GM18870 (cell line): ENCODE measurements at regions not wholly inside any gene's neighbourhood (a gene's known extent, or its start where the extent isn't known, plus 50 kb on each side); places are given as distances from the start of the nearest gene placed in this dataset.

ENCODE experiments used
- ATAC-seq: cut with Tn5 transposase; IDR thresholded peaks from one replicate; pipeline ENCODE4 v1.9.1; 2021; ENCODE audit warnings: moderate library complexity; ENCODE audit not compliant: unreplicated experiment

GRCh38 chr5:167893271-167893670 lies 398.2 kb upstream of the WWC1 start:
- ATAC-seq = no peak

- no peak for ATAC-seq
Measured at GRCh38 chr5:167894631-167895472, 396.6 kb upstream of the WWC1 start.

- no peak for ATAC-seq
Measured at GRCh38 chr5:167895899-167896659, 395.4 kb upstream of the WWC1 start.

DNA sequence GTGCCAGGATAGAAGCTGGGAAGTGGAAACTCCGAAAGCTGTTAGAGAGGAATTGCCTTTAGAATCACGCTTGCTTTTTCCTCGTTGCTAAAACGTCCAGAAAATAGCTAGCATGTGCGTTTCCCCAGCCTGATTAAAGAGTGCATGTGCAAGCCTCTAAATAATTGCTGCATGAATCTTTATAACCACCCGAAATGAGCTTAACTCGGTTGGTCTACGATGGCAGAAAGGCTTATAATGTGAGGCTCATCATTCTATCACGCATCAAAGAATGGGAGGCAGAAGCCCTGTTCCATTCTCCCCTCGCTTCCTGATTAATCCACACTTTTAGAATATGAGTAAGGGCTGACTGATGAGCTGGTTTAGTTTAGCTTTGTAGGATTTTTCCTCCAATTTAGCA lies 394.6 kb upstream of the WWC1 start:
- no peak for ATAC-seq

DNA sequence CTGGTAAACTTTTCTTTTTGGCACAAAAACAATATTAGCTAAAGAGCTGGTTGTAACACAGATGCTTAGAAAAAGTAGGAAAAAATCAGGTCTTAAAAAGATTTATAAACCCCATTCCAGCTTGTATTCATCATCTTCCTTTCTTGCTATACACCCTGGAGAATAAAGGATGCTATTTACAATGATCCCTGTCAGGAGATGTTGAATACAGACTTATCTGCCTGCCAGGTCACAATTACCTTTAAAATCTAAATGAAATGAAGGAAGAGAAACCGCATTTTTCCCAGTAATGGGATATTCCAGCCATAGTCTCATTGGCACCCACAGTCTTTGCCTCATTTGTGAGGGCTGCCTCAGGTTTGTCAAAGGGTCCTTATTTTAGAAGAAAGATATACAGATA lies 394.1 kb upstream of the WWC1 start:
- no peak for ATAC-seq

DNA sequence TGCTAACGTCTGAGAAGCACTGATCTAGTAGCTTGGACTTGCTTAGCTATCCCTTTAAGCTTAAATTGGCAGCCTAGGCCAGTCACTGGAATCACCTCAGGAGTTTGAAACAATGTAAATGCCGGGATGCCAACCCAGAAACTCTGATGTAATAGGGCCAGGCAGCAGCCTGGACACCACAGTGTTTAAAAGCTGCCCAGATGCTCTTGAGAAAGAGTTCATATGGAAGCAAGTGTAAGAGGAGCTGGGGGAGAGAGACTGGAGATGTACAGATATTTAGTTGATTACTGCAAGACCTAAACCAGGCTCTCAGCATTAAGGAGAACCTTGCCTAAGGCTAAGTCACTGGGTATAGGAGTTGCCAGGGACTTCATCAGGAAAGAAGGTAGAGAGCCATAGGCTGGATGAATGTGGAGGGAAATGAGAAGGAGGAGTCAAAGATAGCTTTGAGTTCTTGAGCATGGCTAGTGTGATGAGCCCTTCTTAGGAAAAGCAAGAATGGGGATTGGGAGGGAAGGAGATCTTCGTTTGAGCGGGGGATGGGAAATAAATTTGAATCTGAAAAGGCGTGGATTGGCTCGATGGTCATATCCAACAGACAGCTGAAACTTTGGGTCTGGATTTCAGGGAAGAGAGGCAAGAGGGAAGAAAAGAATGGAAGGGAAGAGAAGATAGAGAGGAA lies 392.9 kb upstream of the WWC1 start:
- no peak for ATAC-seq

DNA sequence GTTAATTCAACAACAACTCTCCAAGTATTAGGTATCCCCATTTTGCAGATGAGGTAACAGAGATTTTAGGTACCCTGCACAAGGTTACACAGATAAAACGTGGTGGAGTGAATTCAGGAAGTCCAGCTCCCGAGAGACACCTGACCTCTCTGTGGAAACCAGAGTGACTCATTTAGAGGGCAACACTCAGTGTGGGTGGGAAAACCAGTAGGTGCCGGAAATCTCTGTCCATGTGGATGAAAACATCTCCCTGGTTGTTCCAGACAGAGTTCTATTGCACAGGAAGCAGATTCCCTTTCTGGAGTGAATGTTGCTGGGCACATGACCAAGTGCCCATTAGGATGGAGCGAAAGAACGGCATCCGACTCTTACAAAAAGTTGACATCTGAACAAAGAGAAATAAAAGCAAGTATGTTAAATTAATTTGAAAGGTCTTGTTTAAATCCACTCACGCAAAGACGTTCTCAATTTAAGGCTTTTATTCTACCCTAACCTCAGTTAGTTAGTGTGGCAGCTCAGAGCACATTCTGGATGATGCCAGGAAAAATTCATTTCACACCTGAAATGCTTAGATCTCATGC lies 391.9 kb upstream of the WWC1 start:
- no peak for ATAC-seq

DNA sequence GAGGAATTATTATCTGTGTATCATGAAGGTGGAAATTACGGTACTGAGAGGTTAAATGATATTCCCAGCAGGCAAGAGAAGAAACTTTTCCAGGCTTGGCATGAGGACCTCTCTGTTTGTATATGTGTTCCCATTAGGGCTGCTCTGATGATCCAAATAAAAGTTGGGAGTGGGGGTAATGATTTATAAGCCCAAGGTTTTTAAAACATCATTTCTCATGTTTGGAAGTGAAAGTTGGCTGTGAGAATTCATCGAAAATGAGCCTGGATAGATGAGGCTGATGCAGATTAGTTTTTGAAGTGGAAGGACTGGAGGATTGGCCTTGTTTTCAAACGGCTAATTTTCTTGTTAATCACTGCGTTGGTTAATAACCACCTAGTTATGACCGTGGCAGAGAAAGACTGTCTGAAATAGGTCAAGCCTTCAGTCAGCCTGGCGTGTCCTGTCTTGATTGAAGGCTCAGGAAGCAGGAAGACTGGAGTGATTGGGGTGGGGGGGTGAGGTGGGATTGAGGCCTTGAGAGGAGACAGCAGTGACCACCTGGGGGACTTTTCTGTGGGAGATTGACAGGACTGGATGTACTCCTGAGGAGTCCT lies 391.0 kb upstream of the WWC1 start:
- ATAC-seq = no peak

DNA sequence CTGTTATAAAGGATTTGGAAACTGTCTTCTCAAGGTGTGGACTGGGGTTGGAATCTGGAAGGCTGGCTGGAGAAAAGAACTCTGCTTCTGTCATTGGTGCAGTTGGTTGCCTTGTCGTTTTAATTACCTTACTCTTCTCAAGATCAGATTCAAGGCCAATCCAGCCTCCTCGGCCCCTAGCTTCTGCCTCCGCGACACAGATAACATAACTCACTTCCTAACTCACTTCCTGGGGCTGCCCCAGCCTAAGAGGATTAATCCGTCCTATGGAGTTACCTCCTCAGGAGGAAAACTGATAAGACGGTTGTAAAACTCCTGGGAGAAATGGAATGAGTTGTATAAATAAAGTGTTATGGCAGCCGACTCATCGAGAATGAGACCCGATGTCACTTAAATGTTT lies 389.1 kb upstream of the WWC1 start:
- ATAC-seq = no peak

DNA sequence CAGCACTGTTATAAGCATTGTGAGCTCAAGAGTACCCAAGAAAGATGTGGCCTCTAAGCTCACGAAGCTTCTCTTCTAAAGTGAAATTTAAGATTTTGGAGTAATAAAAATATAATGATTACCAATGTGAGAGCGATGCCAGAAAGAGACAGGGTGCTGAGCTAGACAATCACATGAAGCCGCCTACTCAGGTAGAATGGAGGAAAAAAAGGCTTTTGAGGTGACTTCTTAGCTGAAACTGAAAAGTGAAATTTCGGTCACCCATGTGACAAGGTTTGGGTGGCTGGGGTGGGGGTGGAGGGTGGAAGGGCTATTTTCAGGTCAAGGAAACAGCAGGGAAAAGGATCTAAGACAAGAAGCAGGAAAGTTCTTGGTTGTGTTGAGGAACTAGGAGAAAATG lies 388.2 kb upstream of the WWC1 start:
- no peak for ATAC-seq

GRCh38 chr5:167903659-167904058 lies 387.8 kb upstream of the WWC1 start:
- ATAC-seq = no peak

DNA sequence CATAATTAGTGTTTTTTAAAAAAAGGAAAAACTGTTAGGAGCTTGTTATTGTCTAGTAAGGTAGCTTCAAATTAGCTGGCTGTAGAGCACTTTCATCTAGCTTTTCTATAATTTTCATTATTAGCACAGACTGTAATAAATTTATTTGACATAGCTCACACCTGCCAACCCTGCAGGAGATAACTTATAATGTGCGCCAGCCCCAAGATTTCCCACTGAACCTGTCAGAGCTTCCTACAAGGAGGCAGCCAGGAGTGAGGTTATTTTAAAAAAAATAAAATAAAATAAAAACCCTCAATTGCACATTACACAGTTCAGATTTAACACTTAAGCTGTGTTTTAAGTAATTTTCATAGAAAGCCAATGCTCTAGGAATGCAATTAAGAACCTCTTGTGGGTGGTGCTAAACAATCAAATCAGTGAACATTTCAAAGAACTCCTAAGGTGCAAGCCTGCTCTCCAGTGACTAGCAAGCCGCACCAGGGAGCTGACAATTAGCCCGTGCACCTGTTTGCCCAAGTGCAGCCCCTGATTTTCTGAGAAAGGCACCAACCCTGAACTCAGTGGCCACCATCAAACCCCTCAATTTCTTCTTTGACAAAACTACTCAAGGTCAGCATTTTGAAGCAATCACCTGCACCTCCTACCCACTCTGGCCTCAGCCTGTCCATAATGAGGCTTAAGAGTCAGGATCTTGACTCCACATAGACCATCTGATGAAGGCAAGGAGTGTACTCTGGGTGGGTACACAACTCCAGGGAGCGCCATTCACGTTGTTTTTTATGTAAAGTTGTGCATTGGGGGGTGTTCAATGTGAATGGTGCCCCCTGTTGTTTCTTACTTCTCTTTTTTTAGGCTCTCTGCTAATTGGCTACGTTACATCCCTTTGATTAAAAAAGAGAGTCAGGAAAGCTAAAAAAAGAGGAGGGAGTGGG lies 385.3 kb upstream of the WWC1 start:
- ATAC-seq = no peak

DNA sequence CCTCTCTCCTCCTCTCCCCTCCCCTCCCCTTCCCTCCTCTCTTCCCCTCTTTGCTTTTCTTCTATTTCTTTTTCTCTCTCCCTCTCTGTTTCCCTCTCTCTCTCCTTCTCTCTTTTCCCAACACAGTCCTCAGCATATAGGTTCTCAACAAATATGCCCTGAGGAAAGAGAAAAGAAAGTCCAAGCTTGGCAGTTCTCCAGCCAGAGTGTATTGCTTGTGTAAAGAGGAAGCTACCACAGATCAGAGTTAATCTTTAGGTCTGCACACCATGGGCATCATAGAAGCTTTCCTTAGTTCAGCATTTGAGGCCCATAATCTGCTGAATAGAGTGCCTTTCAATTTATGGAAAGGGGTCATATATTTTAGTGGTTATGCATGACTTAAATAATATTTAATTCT lies 382.8 kb upstream of the WWC1 start:
- no peak for ATAC-seq

GRCh38 chr5:167912941-167913665 lies 378.3 kb upstream of the WWC1 start:
- ATAC-seq = no peak

DNA sequence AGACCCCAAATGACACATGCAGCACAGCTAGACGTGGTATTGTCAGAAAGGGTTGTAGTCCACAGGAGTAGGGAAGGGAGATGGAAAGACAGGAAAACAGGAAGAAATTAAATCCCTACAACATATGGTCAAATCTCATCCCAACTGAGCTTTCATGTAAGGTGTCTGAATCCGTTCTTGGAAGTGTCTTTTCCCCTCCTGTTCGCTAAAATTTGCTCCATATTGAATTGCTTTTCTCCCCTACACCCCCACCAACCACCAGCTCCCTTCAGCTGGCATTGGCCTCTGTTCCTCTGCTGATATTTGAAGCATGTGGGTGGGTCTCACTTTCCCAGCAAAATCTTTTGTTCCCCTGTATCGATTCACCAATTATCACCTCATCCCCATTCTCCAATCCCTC lies 376.2 kb upstream of the WWC1 start:
- ATAC-seq = no peak

- ATAC-seq = no peak
Measured at GRCh38 chr5:167916261-167916691, 375.2 kb upstream of the WWC1 start.

DNA sequence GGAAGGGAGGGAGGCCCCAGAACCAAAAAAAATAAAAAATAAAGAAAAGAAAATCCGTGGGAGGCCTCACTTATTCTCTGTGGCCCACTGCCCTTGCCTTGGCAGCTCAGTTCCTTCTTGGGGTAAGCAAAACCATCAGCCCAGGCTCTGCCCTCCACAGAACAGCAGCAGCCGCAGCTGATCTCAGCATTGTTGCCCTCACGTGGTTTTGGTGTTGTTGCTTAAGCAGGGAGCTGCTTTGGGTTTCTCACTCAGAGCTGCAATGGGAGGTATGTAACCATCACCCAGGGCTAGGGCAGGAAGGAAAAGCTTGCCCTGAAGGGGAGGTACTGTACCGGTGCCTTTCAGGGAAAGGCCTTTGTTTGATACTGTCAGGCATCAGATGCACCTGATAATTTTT lies 374.7 kb upstream of the WWC1 start:
- ATAC-seq = no peak

DNA sequence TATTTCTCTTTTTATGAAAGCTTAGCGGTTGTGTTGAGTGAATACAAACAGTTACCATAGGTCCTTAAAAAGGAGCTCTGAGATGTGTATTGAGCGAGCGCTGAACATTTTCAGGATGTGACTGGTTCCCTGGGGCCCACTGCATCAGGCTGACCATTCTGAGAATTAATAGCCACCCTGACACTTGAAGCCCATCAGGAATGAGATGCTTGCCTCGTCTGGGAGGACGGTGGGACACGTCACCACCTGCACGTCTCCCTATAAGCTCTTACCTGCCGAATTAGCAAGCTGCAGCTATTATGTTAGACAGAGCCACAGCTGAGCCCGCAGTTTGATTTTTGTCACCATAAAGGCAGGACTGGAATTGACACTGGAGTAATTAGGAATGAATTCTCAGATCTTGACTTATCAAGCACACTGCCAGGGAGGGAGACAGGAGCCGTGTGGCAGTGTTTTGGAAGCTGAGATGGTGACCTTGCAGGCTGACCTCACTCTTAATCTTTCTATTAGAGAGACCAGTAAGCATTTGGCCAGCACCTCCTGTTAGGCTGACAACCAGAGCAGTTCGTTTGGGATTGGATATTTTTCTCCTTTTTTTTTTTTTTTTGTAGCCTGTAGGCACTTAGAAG lies 373.1 kb upstream of the WWC1 start:
- ATAC-seq = no peak
